HEK293 (cell line): ENCODE measurements at regions not wholly inside any gene's neighbourhood (a gene's known extent, or its start where the extent isn't known, plus 50 kb on each side); places are given as distances from the start of the nearest gene placed in this dataset.

Experiments used
- CTCF ChIA-PET: fragments of 350-600 bp; formaldehyde crosslinking; extraction: SDS; loops from one replicate; lab custom pipeline; 2021; ENCODE audit warnings: antibody characterized with exemption; lab: Yijun Ruan, JAX
- POLR2A ChIA-PET: fragments of 300-600 bp; formaldehyde crosslinking; extraction: SDS; loops from one replicate; lab custom pipeline; 2020; ENCODE audit warnings: antibody characterized with exemption, inconsistent platforms; lab: Yijun Ruan, JAX
- H3K27ac ChIP-seq: fragments of 200-500 bp; sonication (Bioruptor generic); 2 replicates; pipeline ENCODE4 v1.5.1; 2014; ENCODE audit warnings: low read depth, low read length, control low read depth, inconsistent platforms; ENCODE audit errors: extremely low read depth
- H3K36me3 ChIP-seq, 2 experiments: fragments of 200-500 bp in 1 of 2; sonication (Bioruptor generic) in 1 of 2; 1 replicate in 1 of 2; 2 replicates in 1 of 2; pipeline ENCODE4 v1.5.1; 2014 to 2017; ENCODE audit warnings: inconsistent platforms in 2 of 2, low read length in 2 of 2; ENCODE audit not compliant: control insufficient read depth in 2 of 2, insufficient read depth in 1 of 2
- H3K4me1 ChIP-seq: fragments of 200-500 bp; sonication (Bioruptor generic); 2 replicates; pipeline ENCODE4 v1.5.1; 2014; ENCODE audit warnings: mild to moderate bottlenecking, low read length, inconsistent platforms; ENCODE audit not compliant: control insufficient read depth, insufficient read depth
- H3K4me3 ChIP-seq: 2 replicates; pipeline ENCODE4 v1.5.1; 2011; ENCODE audit warnings: low read depth, mild to moderate bottlenecking, control low read depth, low read length, moderate library complexity
- H3K9me3 ChIP-seq: fragments of 200-500 bp; sonication (Bioruptor generic); 2 replicates; pipeline ENCODE4 v1.5.1; 2014; ENCODE audit warnings: low read depth, low read length, inconsistent platforms; ENCODE audit not compliant: control insufficient read depth, insufficient read depth
- EGR2 ChIP-seq: fragments of 450-650 bp; formaldehyde crosslinking; IDR thresholded peaks from 2 replicates; pipeline ENCODE4 v1.5.1; 2016; ENCODE audit warnings: low read depth, missing biosample characterization, missing genetic modification characterization
- IKZF3 ChIP-seq: fragments of 450-650 bp; IDR thresholded peaks from 2 replicates; pipeline ENCODE4 v1.5.0; 2018; ENCODE audit warnings: missing biosample characterization, mild to moderate bottlenecking, missing genetic modification characterization, moderate library complexity
- MYNN ChIP-seq: fragments of 450-650 bp; formaldehyde crosslinking; IDR thresholded peaks from 2 replicates; pipeline ENCODE4 v1.5.1; 2016; ENCODE audit warnings: missing biosample characterization, missing genetic modification characterization, borderline replicate concordance
- ZBTB7A ChIP-seq: fragments of 450-650 bp; formaldehyde crosslinking; IDR thresholded peaks from 2 replicates; pipeline ENCODE4 v1.5.1; 2016; ENCODE audit warnings: low read depth, missing biosample characterization, missing genetic modification characterization
- ZFHX2 ChIP-seq: fragments of 450-650 bp; formaldehyde crosslinking; conservative IDR thresholded peaks from 2 replicates; pipeline ENCODE4 v1.5.1; 2016; ENCODE audit warnings: missing biosample characterization, missing genetic modification characterization
- ZFP69B ChIP-seq: fragments of 450-650 bp; formaldehyde crosslinking; IDR thresholded peaks from 2 replicates; pipeline ENCODE4 v1.5.1; 2016; ENCODE audit warnings: missing biosample characterization, missing genetic modification characterization
- ZNF157 ChIP-seq: fragments of 450-650 bp; formaldehyde crosslinking; IDR thresholded peaks from 2 replicates; pipeline ENCODE4 v1.5.1; 2016; ENCODE audit warnings: missing biosample characterization, missing genetic modification characterization
- ZNF302 ChIP-seq: fragments of 450-650 bp; formaldehyde crosslinking; IDR thresholded peaks from 2 replicates; pipeline ENCODE4 v1.5.1; 2016; ENCODE audit warnings: missing biosample characterization, missing genetic modification characterization, low read depth
- ZNF416 ChIP-seq: fragments of 450-650 bp; formaldehyde crosslinking; IDR thresholded peaks from 2 replicates; pipeline ENCODE4 v1.5.1; 2016; ENCODE audit warnings: missing biosample characterization, missing genetic modification characterization
- ZNF544 ChIP-seq: fragments of 450-650 bp; formaldehyde crosslinking; IDR thresholded peaks from 2 replicates; pipeline ENCODE4 v1.5.0; 2017; ENCODE audit warnings: missing biosample characterization, missing genetic modification characterization
- ZNF548 ChIP-seq: fragments of 450-650 bp; formaldehyde crosslinking; IDR thresholded peaks from 2 replicates; pipeline ENCODE4 v1.5.1; 2016; ENCODE audit warnings: missing biosample characterization, missing genetic modification characterization
- ZNF600 ChIP-seq: fragments of 450-650 bp; formaldehyde crosslinking; IDR thresholded peaks from 2 replicates; pipeline ENCODE4 v1.5.1; 2016; ENCODE audit warnings: missing biosample characterization, missing genetic modification characterization
- ZNF830 ChIP-seq: fragments of 450-650 bp; IDR thresholded peaks from 2 replicates; pipeline ENCODE4 v1.5.0; 2018; ENCODE audit warnings: missing biosample characterization, missing genetic modification characterization, low read depth, mild to moderate bottlenecking, moderate library complexity
- TF ChIP-seq, protein P1 (sequence below): fragments of 450-650 bp; formaldehyde crosslinking; IDR thresholded peaks from 2 replicates; pipeline ENCODE4 v1.5.1; 2016; ENCODE audit warnings: missing biosample characterization, missing genetic modification characterization, low read depth
- TF ChIP-seq, protein P2 (sequence below): fragments of 450-650 bp; formaldehyde crosslinking; IDR thresholded peaks from 2 replicates; pipeline ENCODE4 v1.5.1; 2016; ENCODE audit warnings: missing biosample characterization, missing genetic modification characterization
- TF ChIP-seq, protein P3 (sequence below): fragments of 450-650 bp; IDR thresholded peaks from 2 replicates; pipeline ENCODE4 v1.5.1; 2018; ENCODE audit warnings: missing biosample characterization, mild to moderate bottlenecking, missing genetic modification characterization
- TF ChIP-seq, protein P4 (sequence below): fragments of 450-650 bp; formaldehyde crosslinking; IDR thresholded peaks from 2 replicates; pipeline ENCODE4 v1.5.1; 2016; ENCODE audit warnings: missing biosample characterization, missing genetic modification characterization
- TF ChIP-seq, protein P5 (sequence below): fragments of 450-650 bp; formaldehyde crosslinking; IDR thresholded peaks from 2 replicates; pipeline ENCODE4 v1.5.1; 2016; ENCODE audit warnings: missing biosample characterization, missing genetic modification characterization

DNA sequence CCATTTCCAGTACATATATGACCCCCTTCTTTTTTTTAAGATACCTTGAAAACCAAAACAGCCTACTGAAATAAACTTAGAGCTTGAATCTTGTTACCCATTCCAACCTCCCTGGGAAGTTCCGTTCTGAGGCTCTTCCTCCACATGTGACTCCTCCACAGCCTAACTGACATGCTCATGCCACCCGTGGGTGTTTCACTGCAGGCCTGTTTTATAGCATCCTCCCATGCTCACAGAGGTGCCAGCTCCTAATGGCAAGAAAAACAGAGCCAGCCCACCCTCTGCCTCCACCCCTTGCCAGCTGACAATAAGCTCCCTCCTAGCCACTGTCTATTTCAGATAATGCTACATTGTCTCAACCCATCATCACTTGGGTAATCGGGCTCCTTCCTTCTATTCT, 97.6 kb upstream of the E2F8 start:
- no peaks in the 10 kb centered on the region for H3K4me1 ChIP-seq
- no peaks in the 10 kb centered on the region for H3K9me3 ChIP-seq
- H3K27ac ChIP-seq, result no peak overlapping the region
- no peaks in the 10 kb centered on the region for H3K36me3 ChIP-seq
- no peak overlapping the region for H3K4me3 ChIP-seq
- ChIA-PET CTCF (interaction anchor here (1.1 kb wide), 1 partner anchor 8 kb away, joined by 4 read pairs; no protein-coding TSS in a partner anchor), POLR2A (no interaction called here)
- no peak for TF ChIP-seq IKZF3 (tag by site-specific recombination)
- peak; percentile 89 for TF ChIP-seq ZFHX2 (tag by site-specific recombination)
- TF ChIP-seq EGR2 (tag by site-specific recombination), result peak; percentile 92

DNA sequence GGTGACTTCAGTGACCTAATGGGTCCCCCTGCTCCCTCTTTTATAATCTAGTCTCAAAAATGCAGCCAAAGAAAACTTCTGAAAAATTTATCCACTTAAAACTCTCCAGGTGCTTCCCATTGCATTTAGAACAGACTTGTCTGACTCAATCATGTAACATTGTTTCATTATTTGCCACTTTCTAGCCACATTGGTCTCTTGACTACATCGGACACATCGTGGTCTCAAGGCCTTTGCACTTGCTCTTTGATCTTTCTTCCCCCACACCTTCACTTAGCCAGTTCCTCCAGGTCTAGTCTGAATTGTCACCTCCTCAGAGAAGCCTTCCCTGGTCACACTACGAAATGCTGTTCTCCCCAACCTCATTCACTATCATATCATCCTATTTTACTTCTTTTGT, 97.0 kb upstream of the E2F8 start:
- Histone ChIP-seq H3K27ac (no peak overlapping the region), H3K4me1 (no peaks in the 10 kb centered on the region), H3K36me3 (no peaks in the 10 kb centered on the region), H3K4me3 (no peak overlapping the region), H3K9me3 (no peaks in the 10 kb centered on the region)
- POLR2A ChIA-PET, result no interaction called here
- TF ChIP-seq, protein P1, sequence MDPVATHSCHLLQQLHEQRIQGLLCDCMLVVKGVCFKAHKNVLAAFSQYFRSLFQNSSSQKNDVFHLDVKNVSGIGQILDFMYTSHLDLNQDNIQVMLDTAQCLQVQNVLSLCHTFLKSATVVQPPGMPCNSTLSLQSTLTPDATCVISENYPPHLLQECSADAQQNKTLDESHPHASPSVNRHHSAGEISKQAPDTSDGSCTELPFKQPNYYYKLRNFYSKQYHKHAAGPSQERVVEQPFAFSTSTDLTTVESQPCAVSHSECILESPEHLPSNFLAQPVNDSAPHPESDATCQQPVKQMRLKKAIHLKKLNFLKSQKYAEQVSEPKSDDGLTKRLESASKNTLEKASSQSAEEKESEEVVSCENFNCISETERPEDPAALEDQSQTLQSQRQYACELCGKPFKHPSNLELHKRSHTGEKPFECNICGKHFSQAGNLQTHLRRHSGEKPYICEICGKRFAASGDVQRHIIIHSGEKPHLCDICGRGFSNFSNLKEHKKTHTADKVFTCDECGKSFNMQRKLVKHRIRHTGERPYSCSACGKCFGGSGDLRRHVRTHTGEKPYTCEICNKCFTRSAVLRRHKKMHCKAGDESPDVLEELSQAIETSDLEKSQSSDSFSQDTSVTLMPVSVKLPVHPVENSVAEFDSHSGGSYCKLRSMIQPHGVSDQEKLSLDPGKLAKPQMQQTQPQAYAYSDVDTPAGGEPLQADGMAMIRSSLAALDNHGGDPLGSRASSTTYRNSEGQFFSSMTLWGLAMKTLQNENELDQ, result no peak
- CTCF ChIA-PET, result no interaction called here

DNA sequence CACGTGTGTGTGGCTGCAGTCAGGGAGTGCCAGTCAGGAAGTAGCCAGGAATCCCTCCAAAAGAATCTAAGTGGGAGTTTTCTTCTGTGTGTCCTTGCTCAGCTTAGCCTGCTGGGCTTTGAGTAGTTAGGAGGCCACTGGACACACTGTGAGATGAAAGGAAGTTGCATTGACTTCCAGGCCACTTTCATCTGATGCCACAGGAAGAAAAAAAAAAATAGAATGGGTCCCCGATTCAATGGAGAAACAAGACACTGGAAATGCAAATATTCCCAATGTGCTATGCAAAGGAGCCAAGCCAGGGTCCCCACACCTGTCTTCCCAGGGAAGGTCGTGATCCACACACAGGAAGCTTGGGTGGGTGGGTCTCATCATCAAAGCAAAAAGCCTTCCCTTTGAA, 95.6 kb upstream of the E2F8 start:
- Histone ChIP-seq H3K27ac (no peak overlapping the region), H3K9me3 (no peaks in the 10 kb centered on the region), H3K36me3 (no peaks in the 10 kb centered on the region), H3K4me3 (no peak overlapping the region), H3K4me1 (no peaks in the 10 kb centered on the region)
- ChIA-PET CTCF (interaction anchor here (0.6 to 1.1 kb wide), 4 partner anchors 8 to 218 kb away, joined by 3 to 5 read pairs (median 4); no protein-coding TSS in a partner anchor), POLR2A (no interaction called here)
- no peak for TF ChIP-seq ZNF416 (tag by site-specific recombination)
- TF ChIP-seq, protein P2, sequence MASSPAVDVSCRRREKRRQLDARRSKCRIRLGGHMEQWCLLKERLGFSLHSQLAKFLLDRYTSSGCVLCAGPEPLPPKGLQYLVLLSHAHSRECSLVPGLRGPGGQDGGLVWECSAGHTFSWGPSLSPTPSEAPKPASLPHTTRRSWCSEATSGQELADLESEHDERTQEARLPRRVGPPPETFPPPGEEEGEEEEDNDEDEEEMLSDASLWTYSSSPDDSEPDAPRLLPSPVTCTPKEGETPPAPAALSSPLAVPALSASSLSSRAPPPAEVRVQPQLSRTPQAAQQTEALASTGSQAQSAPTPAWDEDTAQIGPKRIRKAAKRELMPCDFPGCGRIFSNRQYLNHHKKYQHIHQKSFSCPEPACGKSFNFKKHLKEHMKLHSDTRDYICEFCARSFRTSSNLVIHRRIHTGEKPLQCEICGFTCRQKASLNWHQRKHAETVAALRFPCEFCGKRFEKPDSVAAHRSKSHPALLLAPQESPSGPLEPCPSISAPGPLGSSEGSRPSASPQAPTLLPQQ (tag by site-specific recombination), result no peak
- no peak for TF ChIP-seq ZNF600 (tag by site-specific recombination)
- TF ChIP-seq, protein P3, sequence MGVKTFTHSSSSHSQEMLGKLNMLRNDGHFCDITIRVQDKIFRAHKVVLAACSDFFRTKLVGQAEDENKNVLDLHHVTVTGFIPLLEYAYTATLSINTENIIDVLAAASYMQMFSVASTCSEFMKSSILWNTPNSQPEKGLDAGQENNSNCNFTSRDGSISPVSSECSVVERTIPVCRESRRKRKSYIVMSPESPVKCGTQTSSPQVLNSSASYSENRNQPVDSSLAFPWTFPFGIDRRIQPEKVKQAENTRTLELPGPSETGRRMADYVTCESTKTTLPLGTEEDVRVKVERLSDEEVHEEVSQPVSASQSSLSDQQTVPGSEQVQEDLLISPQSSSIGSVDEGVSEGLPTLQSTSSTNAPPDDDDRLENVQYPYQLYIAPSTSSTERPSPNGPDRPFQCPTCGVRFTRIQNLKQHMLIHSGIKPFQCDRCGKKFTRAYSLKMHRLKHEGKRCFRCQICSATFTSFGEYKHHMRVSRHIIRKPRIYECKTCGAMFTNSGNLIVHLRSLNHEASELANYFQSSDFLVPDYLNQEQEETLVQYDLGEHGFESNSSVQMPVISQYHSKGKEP (tag by site-specific recombination), result no peak
- TF ChIP-seq ZNF830 (tag by site-specific recombination), result no peak
- TF ChIP-seq ZBTB7A (tag by site-specific recombination), result no peak
- TF ChIP-seq, protein P4, sequence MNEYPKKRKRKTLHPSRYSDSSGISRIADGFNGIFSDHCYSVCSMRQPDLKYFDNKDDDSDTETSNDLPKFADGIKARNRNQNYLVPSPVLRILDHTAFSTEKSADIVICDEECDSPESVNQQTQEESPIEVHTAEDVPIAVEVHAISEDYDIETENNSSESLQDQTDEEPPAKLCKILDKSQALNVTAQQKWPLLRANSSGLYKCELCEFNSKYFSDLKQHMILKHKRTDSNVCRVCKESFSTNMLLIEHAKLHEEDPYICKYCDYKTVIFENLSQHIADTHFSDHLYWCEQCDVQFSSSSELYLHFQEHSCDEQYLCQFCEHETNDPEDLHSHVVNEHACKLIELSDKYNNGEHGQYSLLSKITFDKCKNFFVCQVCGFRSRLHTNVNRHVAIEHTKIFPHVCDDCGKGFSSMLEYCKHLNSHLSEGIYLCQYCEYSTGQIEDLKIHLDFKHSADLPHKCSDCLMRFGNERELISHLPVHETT, result no peak
- no peak for TF ChIP-seq ZNF157 (tag by site-specific recombination)
- no peak for TF ChIP-seq ZNF302 (tag by site-specific recombination)
- TF ChIP-seq ZFP69B (tag by site-specific recombination), result no peak
- no peak for TF ChIP-seq MYNN (tag by site-specific recombination)
- TF ChIP-seq ZNF548 (tag by site-specific recombination), result no peak
- TF ChIP-seq, protein P5, sequence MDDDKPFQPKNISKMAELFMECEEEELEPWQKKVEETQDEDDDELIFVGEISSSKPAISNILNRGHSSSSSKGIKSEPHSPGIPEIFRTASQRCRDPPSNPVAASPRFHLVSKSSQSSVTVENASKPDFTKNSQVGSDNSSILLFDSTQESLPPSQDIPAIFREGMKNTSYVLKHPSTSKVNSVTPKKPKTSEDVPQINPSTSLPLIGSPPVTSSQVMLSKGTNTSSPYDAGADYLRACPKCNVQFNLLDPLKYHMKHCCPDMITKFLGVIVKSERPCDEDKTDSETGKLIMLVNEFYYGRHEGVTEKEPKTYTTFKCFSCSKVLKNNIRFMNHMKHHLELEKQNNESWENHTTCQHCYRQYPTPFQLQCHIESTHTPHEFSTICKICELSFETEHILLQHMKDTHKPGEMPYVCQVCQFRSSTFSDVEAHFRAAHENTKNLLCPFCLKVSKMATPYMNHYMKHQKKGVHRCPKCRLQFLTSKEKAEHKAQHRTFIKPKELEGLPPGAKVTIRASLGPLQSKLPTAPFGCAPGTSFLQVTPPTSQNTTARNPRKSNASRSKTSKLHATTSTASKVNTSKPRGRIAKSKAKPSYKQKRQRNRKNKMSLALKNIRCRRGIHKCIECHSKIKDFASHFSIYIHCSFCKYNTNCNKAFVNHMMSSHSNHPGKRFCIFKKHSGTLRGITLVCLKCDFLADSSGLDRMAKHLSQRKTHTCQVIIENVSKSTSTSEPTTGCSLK (tag by site-specific recombination), result no peak
- no peak for TF ChIP-seq ZNF544 (tag by site-specific recombination)
